NCI-H2029 (cell line): ENCODE measurements at regions not wholly inside any gene's neighbourhood (a gene's known extent, or its start where the extent isn't known, plus 50 kb on each side); places are given as distances from the start of the nearest gene placed in this dataset.
A peak's percentile ranks its signal among the peaks of the same experiment; 100 is the strongest.

Source experiments
- DNase-seq: peaks from one replicate; lab custom pipeline; 2025; lab: John Stamatoyannopoulos, UW

DNA sequence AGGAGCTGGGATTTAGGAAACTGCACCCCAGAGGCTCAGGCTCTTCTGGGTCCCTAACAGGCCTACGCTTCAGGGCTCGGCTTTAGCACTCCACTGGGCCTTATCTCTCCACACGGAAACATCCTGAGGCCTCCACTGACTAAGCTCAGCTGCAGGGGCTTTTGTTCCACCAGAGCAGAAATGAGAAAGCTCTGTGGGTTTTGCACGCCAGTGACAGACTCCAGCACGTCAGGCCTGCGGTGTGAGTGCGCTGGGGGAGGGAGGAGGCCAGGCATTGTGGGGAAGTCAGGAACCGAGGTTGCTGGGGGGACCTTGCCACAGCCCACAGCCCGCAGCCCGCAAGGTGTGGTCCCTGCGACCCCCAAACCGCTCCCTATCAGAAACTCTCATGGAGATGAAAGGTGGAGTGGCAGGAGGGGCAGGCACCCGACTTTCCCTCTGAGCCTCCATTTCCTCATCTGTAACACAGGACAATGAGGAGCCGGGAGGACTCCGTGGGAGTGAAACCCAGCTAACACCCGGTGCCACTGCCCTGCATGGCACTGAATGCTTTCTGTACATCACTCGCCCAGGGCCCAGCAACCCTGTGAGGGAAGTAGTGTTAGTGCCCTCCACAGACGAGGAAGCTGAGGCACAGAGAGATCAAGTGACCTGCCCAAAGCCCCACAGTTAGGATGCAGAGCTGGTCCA is 106.5 kb downstream of the TPRA1 start:
- DNase-seq, result no peak

- no peak for DNase-seq
These were observed 107.4 kb downstream of the TPRA1 start for GRCh38 chr3:127483005-127483641.

DNA sequence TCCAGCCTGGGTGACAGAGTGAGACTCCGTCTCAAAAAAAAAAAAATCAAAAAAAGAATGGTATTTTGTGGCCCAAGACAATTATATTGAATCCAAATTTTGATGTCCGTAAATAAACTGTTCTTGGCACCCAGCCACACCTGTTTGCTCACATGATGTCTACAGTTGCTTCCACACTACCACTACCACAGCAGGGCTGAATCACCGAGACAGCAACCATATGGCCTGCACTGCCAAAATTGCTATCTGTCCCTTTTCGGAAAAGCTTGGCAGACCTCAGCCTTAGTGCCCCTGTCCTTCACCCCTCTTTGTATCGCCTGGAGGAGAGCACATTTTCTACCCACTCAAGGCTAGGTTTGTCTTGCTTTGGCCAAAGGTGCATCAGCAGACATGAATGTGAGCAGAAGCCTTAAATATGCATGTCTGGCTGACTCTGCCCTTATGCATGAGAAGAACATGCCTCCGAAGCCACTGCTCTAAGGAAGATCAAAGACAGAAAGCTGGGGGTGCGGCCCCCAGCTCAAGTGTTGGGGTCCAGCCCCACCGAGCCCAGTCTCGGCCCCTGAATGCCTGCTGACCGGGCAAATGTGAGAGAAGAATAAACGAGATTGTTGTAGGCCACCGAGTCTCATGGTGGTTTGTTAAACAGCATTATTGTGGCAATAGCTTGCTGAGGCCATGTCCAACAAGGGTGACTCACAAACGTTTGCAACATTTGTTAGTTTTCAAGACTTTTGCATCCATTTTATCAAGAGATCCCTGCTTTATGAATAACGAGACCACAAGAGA is 108.1 kb downstream of the TPRA1 start:
- DNase-seq, result no peak

- DNase-seq, result no peak
These were observed 110.2 kb downstream of the TPRA1 start for GRCh38 chr3:127480196-127480954.

- no peak for DNase-seq
These were observed 111.1 kb downstream of the TPRA1 start for GRCh38 chr3:127479449-127479848.

GRCh38 chr3:127478922-127479321 is 111.6 kb downstream of the TPRA1 start:
- no peak for DNase-seq

GRCh38 chr3:127477396-127477795 is 113.1 kb downstream of the TPRA1 start:
- no peak for DNase-seq

GRCh38 chr3:127476936-127477335 is 113.6 kb downstream of the TPRA1 start:
- DNase-seq, result no peak

- DNase-seq, result no peak
These were observed 114.4 kb downstream of the TPRA1 start for GRCh38 chr3:127475975-127476705.

GRCh38 chr3:127475391-127475790 is 115.1 kb downstream of the TPRA1 start:
- no peak for DNase-seq

GRCh38 chr3:127473244-127474024 is 117.1 kb downstream of the TPRA1 start:
- peak; percentile 15 for DNase-seq

DNA sequence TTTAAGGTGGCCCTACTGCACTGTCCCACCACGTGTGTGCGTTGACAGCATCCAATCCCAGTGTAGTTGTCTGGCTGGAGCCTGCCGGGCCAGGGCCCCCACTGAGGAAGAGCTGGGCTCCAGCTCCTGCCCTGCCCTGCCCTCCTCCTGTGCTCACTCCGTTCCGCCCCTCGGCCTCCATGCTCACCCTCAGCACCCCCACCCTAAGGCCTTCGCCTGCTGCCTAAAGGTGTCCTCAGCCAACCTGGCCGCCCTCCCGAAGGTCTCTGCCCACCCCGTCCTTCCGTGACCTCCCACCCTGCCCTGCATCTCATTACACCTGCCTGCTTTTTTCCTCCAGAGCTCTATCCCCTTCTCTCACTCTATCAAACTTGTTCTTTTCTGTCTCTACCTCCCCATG is 118.0 kb downstream of the TPRA1 start:
- DNase-seq, result no peak

GRCh38 chr3:127471142-127471541 is 119.4 kb downstream of the TPRA1 start:
- DNase-seq, result no peak

- DNase-seq, result no peak
These were observed 120.8 kb downstream of the TPRA1 start for GRCh38 chr3:127469760-127470159.

DNA sequence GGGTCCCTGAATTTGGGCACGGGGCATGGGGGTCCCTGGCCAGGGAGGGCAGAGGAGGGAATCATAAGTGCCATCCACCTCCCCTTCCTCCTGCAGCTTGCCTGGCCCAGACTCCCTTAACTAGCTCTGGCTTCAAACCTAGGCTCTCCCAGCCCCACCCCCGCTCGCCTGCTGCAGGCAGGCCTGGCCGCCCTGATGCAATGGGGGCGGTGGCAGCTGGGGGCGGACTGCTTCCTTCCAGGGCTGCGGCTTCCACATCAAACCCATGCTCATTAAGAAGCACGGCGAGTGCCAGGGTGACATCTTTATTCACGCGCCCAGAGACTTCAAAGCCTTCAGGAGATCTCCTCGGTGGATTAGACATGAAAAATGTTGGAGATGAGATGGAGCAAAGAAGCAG is 123.1 kb downstream of the TPRA1 start:
- no peak for DNase-seq

DNA sequence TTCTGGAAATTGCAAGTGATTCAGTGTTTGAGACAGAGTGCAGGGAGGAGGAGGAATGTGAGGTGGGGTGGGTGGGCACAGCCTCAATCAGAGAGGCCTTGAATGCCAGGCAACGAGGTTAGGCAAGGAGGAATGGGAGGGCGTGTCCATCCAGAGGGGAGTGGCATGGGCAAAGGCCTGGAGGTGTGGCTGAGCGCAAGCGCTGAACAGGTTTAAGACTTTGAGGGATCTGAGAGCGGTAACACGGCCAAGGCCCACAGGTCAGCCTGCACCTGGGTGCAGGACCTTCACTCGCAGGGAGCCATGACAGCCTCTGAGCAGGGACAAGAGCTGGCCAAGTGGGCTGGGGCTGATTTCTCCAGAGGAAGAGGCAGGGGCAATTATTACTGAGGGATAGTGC is 125.9 kb downstream of the TPRA1 start:
- no peak for DNase-seq

- DNase-seq, result no peak
These were observed 128.3 kb downstream of the TPRA1 start for GRCh38 chr3:127462111-127462655.

GRCh38 chr3:127461286-127461910 is 129.1 kb downstream of the TPRA1 start:
- DNase-seq, result no peak

GRCh38 chr3:127459891-127460290 is 130.6 kb downstream of the TPRA1 start:
- DNase-seq, result no peak
